ENCODE measurements at regions not wholly inside any gene's neighbourhood (a gene's known extent, or its start where the extent isn't known, plus 50 kb on each side); places are given as distances from the start of the nearest gene placed in this dataset.

DNA sequence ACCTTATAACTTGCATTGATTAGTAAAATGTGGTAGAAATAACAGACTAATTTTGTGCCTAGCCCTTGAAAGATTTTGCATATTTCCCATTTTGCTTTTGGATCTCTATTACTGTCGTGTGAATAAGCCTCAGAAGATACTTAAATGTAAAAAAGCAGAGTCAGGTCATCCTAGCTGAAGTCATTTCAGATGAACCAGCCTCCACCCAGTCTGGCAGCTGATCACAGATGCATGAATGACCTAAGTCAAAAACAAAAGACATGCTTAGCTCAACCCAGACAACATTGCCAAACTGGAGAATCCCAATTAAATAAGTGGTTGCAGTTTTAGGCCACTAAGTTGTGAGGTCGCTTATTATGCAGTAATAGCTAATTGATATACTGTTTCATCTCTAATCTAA, 349.9 kb downstream of the C12orf50 start:
- no peak for DNase-seq (ENCODE audit: extremely low read depth, insufficient read length)
- H3K36me3 ChIP-seq (ENCODE audit: control insufficient read depth, insufficient read depth, low read length) = no peaks in the 10 kb centered on the region
- no peak for TF ChIP-seq CTCF (IDR thresholded peaks at IDR 0.05; ENCODE audit: insufficient read depth, low read length, poor library complexity, severe bottlenecking)
- H3K27me3 ChIP-seq (replicated peaks; ENCODE audit: control insufficient read depth, insufficient read depth, low read length) = no peaks in the 10 kb centered on the region
- H3K4me3 ChIP-seq (replicated peaks; ENCODE audit: low read depth, low read length) = no peak overlapping the region

DNA sequence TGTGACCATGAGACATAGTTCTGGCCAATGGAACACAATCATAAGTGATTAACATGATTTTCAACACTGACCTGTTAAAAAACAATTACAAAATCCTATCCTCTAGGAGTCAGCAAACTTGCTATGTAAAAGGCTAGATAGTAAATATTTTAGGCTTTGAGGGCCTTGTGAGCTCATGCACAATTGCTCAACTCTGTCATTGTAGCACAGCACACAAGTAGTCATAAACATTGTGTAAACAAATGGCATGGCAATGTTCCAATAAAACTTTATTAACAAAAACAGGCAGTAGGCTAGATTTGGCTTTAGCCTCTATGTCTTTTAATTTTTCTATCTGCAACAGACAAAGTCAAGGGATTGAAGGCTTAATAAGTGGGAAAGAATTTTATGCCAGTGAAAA, 350.7 kb downstream of the C12orf50 start:
- Histone ChIP-seq H3K36me3 (ENCODE audit: control insufficient read depth, insufficient read depth, low read length) (no peaks in the 10 kb centered on the region), H3K4me3 (replicated peaks; ENCODE audit: low read depth, low read length) (no peak overlapping the region), H3K27me3 (replicated peaks; ENCODE audit: control insufficient read depth, insufficient read depth, low read length) (no peaks in the 10 kb centered on the region)
- no peak for TF ChIP-seq CTCF (IDR thresholded peaks at IDR 0.05; ENCODE audit: insufficient read depth, low read length, poor library complexity, severe bottlenecking)
- no peak for DNase-seq (ENCODE audit: extremely low read depth, insufficient read length)

DNA sequence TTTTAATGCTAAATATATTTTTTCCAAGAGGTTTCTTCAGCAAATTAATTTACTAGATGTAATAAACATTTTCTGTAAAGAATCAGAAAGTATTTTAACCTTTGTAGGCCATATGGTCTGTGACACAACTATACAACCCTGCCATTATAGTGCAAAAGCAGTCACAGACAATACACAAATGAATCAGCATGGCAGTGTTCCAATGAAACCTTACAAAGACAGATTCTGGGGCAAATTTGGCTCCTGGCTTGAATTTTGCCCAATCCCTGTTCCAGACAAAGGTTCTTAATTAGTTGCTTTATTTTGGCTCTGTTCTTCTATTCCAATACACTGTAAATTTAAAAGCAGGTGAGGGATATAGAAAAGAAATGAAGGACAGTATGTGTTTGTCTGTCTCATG, 352.5 kb downstream of the C12orf50 start:
- no peak overlapping the region for H3K4me3 ChIP-seq (replicated peaks; ENCODE audit: low read depth, low read length)

DNA sequence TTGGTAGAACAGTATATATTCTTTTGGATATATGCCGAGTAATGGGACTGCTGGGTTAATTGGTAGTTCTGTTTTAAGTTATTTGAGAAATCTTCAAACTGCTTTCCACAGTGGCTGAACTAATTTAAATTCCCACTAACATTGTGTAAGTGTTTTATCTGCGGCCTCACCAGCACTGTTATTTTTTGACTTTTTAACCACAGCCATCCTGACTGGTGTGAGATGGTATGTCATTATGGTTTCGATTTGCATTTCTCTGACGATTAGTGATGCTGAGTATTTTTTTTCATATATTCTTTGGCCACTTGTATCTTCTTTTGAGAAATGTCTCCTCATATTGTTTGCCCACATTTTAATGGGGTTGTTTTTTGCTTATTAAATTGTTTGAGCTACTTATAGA, 357.4 kb downstream of the C12orf50 start:
- no peak for TF ChIP-seq CTCF (IDR thresholded peaks at IDR 0.05; ENCODE audit: insufficient read depth, low read length, poor library complexity, severe bottlenecking)
- no peak for DNase-seq (ENCODE audit: extremely low read depth, insufficient read length)
- Histone ChIP-seq H3K4me3 (replicated peaks; ENCODE audit: low read depth, low read length) (no peak overlapping the region), H3K36me3 (ENCODE audit: control insufficient read depth, insufficient read depth, low read length) (no peaks in the 10 kb centered on the region), H3K27me3 (replicated peaks; ENCODE audit: control insufficient read depth, insufficient read depth, low read length) (no peaks in the 10 kb centered on the region)

More for the DNA sequence above, 352.5 kb downstream of the C12orf50 start:
- no peaks in the 10 kb centered on the region for H3K27me3 ChIP-seq (replicated peaks; ENCODE audit: control insufficient read depth, insufficient read depth, low read length)
- no peak for DNase-seq (ENCODE audit: extremely low read depth, insufficient read length)
- TF ChIP-seq CTCF (IDR thresholded peaks at IDR 0.05; ENCODE audit: insufficient read depth, low read length, poor library complexity, severe bottlenecking) = no peak
- no peaks in the 10 kb centered on the region for H3K36me3 ChIP-seq (ENCODE audit: control insufficient read depth, insufficient read depth, low read length)

DNA sequence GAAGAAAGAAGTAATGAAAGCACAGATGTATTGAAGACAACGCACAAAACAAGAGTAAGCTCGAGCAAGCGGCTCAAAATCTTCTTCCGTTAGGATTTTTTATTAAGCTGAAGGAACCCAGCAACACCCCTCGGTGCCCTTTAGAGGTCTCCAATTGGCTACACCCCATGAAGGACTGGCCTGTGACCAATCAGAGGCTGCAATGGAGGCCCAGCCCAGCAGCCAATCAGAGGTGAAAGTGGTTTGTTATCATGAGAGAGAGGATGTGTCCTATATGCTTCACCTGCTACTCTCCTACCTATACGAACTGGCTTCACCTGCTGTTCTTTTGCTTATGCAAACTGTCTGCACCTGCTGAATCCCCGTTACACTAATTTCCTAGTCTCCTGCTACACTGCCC, 358.8 kb downstream of the C12orf50 start:
- no peaks in the 10 kb centered on the region for H3K36me3 ChIP-seq (ENCODE audit: control insufficient read depth, insufficient read depth, low read length)
- no peak overlapping the region for H3K4me3 ChIP-seq (replicated peaks; ENCODE audit: low read depth, low read length)
- TF ChIP-seq CTCF (IDR thresholded peaks at IDR 0.05; ENCODE audit: insufficient read depth, low read length, poor library complexity, severe bottlenecking) = no peak
- no peaks in the 10 kb centered on the region for H3K27me3 ChIP-seq (replicated peaks; ENCODE audit: control insufficient read depth, insufficient read depth, low read length)
- no peak for DNase-seq (ENCODE audit: extremely low read depth, insufficient read length)

DNA sequence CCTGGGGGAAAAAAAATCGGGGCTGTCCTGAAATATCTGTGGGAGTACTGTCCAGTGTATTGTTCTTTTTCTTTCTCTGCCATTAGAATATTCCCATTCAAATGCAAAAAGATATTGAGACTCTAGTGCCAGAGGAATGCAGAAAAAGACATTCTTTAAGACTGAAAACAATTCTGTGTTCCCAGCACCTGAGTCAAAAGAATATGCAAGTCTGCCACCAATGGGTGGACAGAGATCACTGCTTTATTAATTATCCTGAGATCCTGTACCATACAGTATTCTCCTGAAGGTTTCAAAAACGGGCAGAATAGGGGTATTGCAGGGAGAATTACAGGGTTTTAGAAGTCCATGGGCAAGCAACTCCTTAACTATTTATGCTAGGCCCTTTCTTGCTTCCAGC, 361.8 kb downstream of the C12orf50 start:
- no peak for TF ChIP-seq CTCF (IDR thresholded peaks at IDR 0.05; ENCODE audit: insufficient read depth, low read length, poor library complexity, severe bottlenecking)
- H3K36me3 ChIP-seq (ENCODE audit: control insufficient read depth, insufficient read depth, low read length) = no peaks in the 10 kb centered on the region
- no peak for DNase-seq (ENCODE audit: extremely low read depth, insufficient read length)
- no peaks in the 10 kb centered on the region for H3K27me3 ChIP-seq (replicated peaks; ENCODE audit: control insufficient read depth, insufficient read depth, low read length)
- H3K4me3 ChIP-seq (replicated peaks; ENCODE audit: low read depth, low read length) = no peak overlapping the region
